NT2/D1 (cell line): ENCODE measurements at regions not wholly inside any gene's neighbourhood (a gene's known extent, or its start where the extent isn't known, plus 50 kb on each side); places are given as distances from the start of the nearest gene placed in this dataset.

ENCODE experiments used
- SUZ12 ChIP-seq: IDR thresholded peaks from 2 replicates; pipeline ENCODE4 v1.6.1; 2011; ENCODE audit not compliant: insufficient read length, insufficient read depth; ENCODE audit errors: extremely low read depth
- ZNF274 ChIP-seq: IDR thresholded peaks from 2 replicates; pipeline ENCODE4 v1.6.1; 2011; ENCODE audit warnings: mild to moderate bottlenecking, low read depth, low read length

DNA sequence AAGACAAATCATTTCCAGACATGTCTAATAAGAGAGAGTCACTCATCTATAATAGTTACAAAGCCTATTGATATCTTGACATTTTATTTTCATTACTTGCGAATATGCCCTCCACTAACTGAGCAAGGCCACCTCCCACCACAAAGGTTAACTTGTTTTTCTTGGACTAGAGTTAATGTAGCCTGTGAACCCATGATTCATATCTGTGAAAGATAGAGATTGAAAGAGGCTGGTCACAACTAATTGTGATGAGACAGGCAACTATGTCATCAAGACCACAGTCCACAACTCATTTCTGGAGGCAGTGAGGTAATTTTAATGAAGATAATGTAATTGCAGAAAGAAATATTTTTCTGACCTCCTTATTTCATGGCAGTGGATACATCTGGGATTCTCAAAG, 491.8 kb upstream of the TPK1 start:
- TF ChIP-seq ZNF274 (no peak), SUZ12 (no peak)
